CD4-positive, alpha-beta memory T cell (primary cell): ENCODE measurements at regions not wholly inside any gene's neighbourhood (a gene's known extent, or its start where the extent isn't known, plus 50 kb on each side); places are given as distances from the start of the nearest gene placed in this dataset.

ENCODE experiments used
- CTCF ChIA-PET: fragments of 350-600 bp; sonication (Branson Sonifier 250); formaldehyde crosslinking; loops from one replicate; lab custom pipeline; 2021; ENCODE audit warnings: inconsistent platforms; ENCODE audit not compliant: partially characterized antibody; lab: Charles Lee
- POLR2A ChIA-PET: fragments of 350-600 bp; sonication (Branson Sonifier 250); formaldehyde crosslinking; loops from one replicate; lab custom pipeline; 2021; ENCODE audit not compliant: partially characterized antibody; lab: Charles Lee
- DNase-seq, 5 donors: peaks; one replicate each; pipeline versions ENCODE4 v3.0.0 to v3.0.0-alpha.2; 2020 to 2022; ENCODE audit warnings: mixed read lengths in 1 of 5
- H3K27ac ChIP-seq: one replicate; pipeline ENCODE4 v1.7.0; 2013; ENCODE audit warnings: low read depth, low read length
- H3K27me3 ChIP-seq: 2 replicates; pipeline ENCODE4 v1.7.0; 2013; ENCODE audit warnings: mild to moderate bottlenecking, low read length, moderate library complexity; ENCODE audit not compliant: insufficient read depth
- H3K36me3 ChIP-seq: 2 replicates; pipeline ENCODE4 v1.7.0; 2013; ENCODE audit warnings: mild to moderate bottlenecking, low read length, moderate library complexity; ENCODE audit not compliant: insufficient read depth
- H3K4me1 ChIP-seq: 2 replicates; pipeline ENCODE4 v1.7.0; 2013; ENCODE audit warnings: mild to moderate bottlenecking, low read length, moderate library complexity; ENCODE audit not compliant: insufficient read depth
- H3K4me3 ChIP-seq, 2 donors: one replicate each; pipeline ENCODE4 v1.7.0; 2013; ENCODE audit warnings: low read length in 2 of 2, mild to moderate bottlenecking in 1 of 2
- H3K9me3 ChIP-seq, 2 donors: one replicate each; pipeline ENCODE4 v1.7.0; 2013; ENCODE audit warnings: low read length in 2 of 2, control low read depth in 1 of 2; ENCODE audit not compliant: control insufficient read depth in 1 of 2
- H3K27ac Mint-ChIP-seq, 7 donors: one replicate each; pipeline ENCODE4 v1.8.0; 2020 to 2021; ENCODE audit warnings: mixed read lengths in 7 of 7, mild to moderate bottlenecking in 6 of 7, inconsistent platforms in 3 of 7, moderate library complexity in 3 of 7
- H3K27me3 Mint-ChIP-seq, 2 donors: one replicate each; pipeline ENCODE4 v1.8.0; 2020 to 2021; ENCODE audit warnings: mixed read lengths in 2 of 2
- H3K36me3 Mint-ChIP-seq, 2 donors: one replicate each; pipeline ENCODE4 v1.8.0; 2020 to 2021; ENCODE audit warnings: mixed read lengths in 2 of 2, inconsistent platforms in 1 of 2, mild to moderate bottlenecking in 1 of 2
- H3K4me1 Mint-ChIP-seq, 4 donors: one replicate each; pipeline ENCODE4 v1.8.0; 2020 to 2021; ENCODE audit warnings: mixed read lengths in 4 of 4, mild to moderate bottlenecking in 1 of 4
- H3K4me3 Mint-ChIP-seq, 8 donors: one replicate each; pipeline ENCODE4 v1.8.0; 2020 to 2021; ENCODE audit warnings: mixed read lengths in 8 of 8, mild to moderate bottlenecking in 7 of 8, moderate library complexity in 6 of 8, inconsistent platforms in 3 of 8
- H3K9me3 Mint-ChIP-seq, 8 donors: one replicate each; pipeline ENCODE4 v1.8.0; 2020 to 2021; ENCODE audit warnings: mixed read lengths in 8 of 8, mild to moderate bottlenecking in 5 of 8, inconsistent platforms in 3 of 8, moderate library complexity in 1 of 8
- intact Hi-C: fragments of 100-400 bp; cut with micrococcal nuclease; formaldehyde crosslinking; loops from one replicate; pipeline ENCODE4 v1.15.1; 2023

GRCh38 chr1:101145449-101145820 lies 91.4 kb upstream of the S1PR1 start:
- Mint-ChIP-seq H3K27me3 (no peaks in the 10 kb centered on the region), H3K4me1 (peaks cover 0 to 2% (median 0%) of the 10 kb centered on the region in 4 donors), H3K9me3 (no peaks in the 10 kb centered on the region), H3K4me3 (no peak overlapping the region), H3K27ac (no peak overlapping the region), H3K36me3 (no peaks in the 10 kb centered on the region)
- Histone ChIP-seq H3K9me3 (no peaks in the 10 kb centered on the region), H3K27ac (no peak overlapping the region), H3K4me1 (no peaks in the 10 kb centered on the region), H3K4me3 (no peak overlapping the region), H3K27me3 (no peaks in the 10 kb centered on the region), H3K36me3 (no peaks in the 10 kb centered on the region)
- CTCF ChIA-PET, result interaction anchor here (1.2 to 1.8 kb wide), 6 partner anchors 9 to 143 kb away, joined by 3 to 5 read pairs (median 4); no protein-coding TSS in a partner anchor
- POLR2A ChIA-PET, result no interaction called here
- DNase-seq, result no peak
- intact Hi-C loops, result no loop called here

- CTCF ChIA-PET, result interaction anchor here (1.2 to 1.8 kb wide), 4 partner anchors 9 to 144 kb away, joined by 3 to 5 read pairs (median 4); no protein-coding TSS in a partner anchor
These were observed 92.0 kb upstream of the S1PR1 start for GRCh38 chr1:101144671-101145448.

GRCh38 chr1:101142244-101142643 lies 94.6 kb upstream of the S1PR1 start:
- no peak overlapping the region for H3K27ac Mint-ChIP-seq
- no peaks in the 10 kb centered on the region for H3K36me3 Mint-ChIP-seq
- no peaks in the 10 kb centered on the region for H3K9me3 Mint-ChIP-seq
- H3K4me3 Mint-ChIP-seq, result no peak overlapping the region
- H3K27me3 Mint-ChIP-seq, result no peaks in the 10 kb centered on the region
- POLR2A ChIA-PET, result no interaction called here
- no peak for DNase-seq
- H3K27ac ChIP-seq, result no peak overlapping the region
- H3K27me3 ChIP-seq, result no peaks in the 10 kb centered on the region
- no peaks in the 10 kb centered on the region for H3K9me3 ChIP-seq
- no peaks in the 10 kb centered on the region for H3K36me3 ChIP-seq
- H3K4me1 Mint-ChIP-seq, result peaks cover 15 to 21% (median 16%) of the 10 kb centered on the region in 4 donors
- intact Hi-C loops, result no loop called here
- peaks cover 5% of the 10 kb centered on the region for H3K4me1 ChIP-seq
- no peak overlapping the region for H3K4me3 ChIP-seq
- CTCF ChIA-PET, result interaction anchor here (1.3 kb wide), 1 partner anchor 146 kb away, joined by 4 read pairs; no protein-coding TSS in a partner anchor

More at GRCh38 chr1:101144671-101145448, 92.0 kb upstream of the S1PR1 start:
- Histone ChIP-seq H3K27me3 (no peaks in the 10 kb centered on the region), H3K9me3 (no peaks in the 10 kb centered on the region), H3K27ac (no peak overlapping the region), H3K36me3 (no peaks in the 10 kb centered on the region), H3K4me3 (no peak overlapping the region), H3K4me1 (no peaks in the 10 kb centered on the region)
- POLR2A ChIA-PET, result no interaction called here
- H3K27me3 Mint-ChIP-seq, result no peaks in the 10 kb centered on the region
- no peak overlapping the region for H3K27ac Mint-ChIP-seq
- no peak overlapping the region for H3K4me3 Mint-ChIP-seq
- peaks cover 2 to 4% (median 3%) of the 10 kb centered on the region in 4 donors for H3K4me1 Mint-ChIP-seq
- H3K9me3 Mint-ChIP-seq, result no peaks in the 10 kb centered on the region
- no peak for DNase-seq
- intact Hi-C loops, result no loop called here
- H3K36me3 Mint-ChIP-seq, result no peaks in the 10 kb centered on the region

- no peak overlapping the region for H3K27ac Mint-ChIP-seq
- ChIA-PET CTCF (interaction anchor here (1.3 to 8.6 kb wide), 2 partner anchors 96 to 147 kb away, joined by 4 to 105 read pairs; partner anchors contain the start of gene S1PR1), POLR2A (interaction anchor here (0.8 kb wide), 1 partner anchor 95 kb away, joined by 4 read pairs; no protein-coding TSS in a partner anchor)
- no peaks in the 10 kb centered on the region for H3K27me3 ChIP-seq
- no peaks in the 10 kb centered on the region for H3K9me3 ChIP-seq
- no peak overlapping the region for H3K4me3 Mint-ChIP-seq
- H3K4me1 ChIP-seq, result peaks cover 14% of the 10 kb centered on the region
- intact Hi-C loops, result no loop called here
- H3K36me3 Mint-ChIP-seq, result no peaks in the 10 kb centered on the region
- DNase-seq, result no peak
- H3K27me3 Mint-ChIP-seq, result no peaks in the 10 kb centered on the region
- H3K27ac ChIP-seq, result no peak overlapping the region
- no peaks in the 10 kb centered on the region for H3K9me3 Mint-ChIP-seq
- no peak overlapping the region for H3K4me3 ChIP-seq
- peaks cover 19 to 30% (median 25%) of the 10 kb centered on the region in 4 donors for H3K4me1 Mint-ChIP-seq
- no peaks in the 10 kb centered on the region for H3K36me3 ChIP-seq
These were observed 95.4 kb upstream of the S1PR1 start for GRCh38 chr1:101141376-101141775.

GRCh38 chr1:101139821-101140718 lies 96.7 kb upstream of the S1PR1 start:
- H3K36me3 Mint-ChIP-seq, result no peaks in the 10 kb centered on the region
- H3K4me1 Mint-ChIP-seq, result peaks cover 23 to 37% (median 29%) of the 10 kb centered on the region in 4 donors
- Histone ChIP-seq H3K4me3 (no peak overlapping the region), H3K4me1 (peaks cover 21% of the 10 kb centered on the region), H3K36me3 (no peaks in the 10 kb centered on the region), H3K9me3 (no peaks in the 10 kb centered on the region), H3K27ac (no peak overlapping the region), H3K27me3 (no peaks in the 10 kb centered on the region)
- H3K27ac Mint-ChIP-seq, result peak overlapping the region in 3 of 7 donors; percentile 1 to 67 (median 40)
- ChIA-PET POLR2A (interaction anchor here (0.6 to 7.4 kb wide), 3 partner anchors 83 to 174 kb away, joined by 4 to 92 read pairs (median 4); partner anchors contain the start of gene S1PR1), CTCF (interaction anchor here (1.0 to 8.6 kb wide), 6 partner anchors 10 to 169 kb away, joined by 3 to 130 read pairs (median 4); partner anchors contain the start of gene S1PR1)
- no peak overlapping the region for H3K4me3 Mint-ChIP-seq
- H3K9me3 Mint-ChIP-seq, result no peaks in the 10 kb centered on the region
- intact Hi-C loops, result loop anchor here (5.0 kb wide), 1 partner anchor 217 kb away; no protein-coding TSS in a partner anchor
- no peak for DNase-seq
- no peaks in the 10 kb centered on the region for H3K27me3 Mint-ChIP-seq

GRCh38 chr1:101139130-101139529 lies 97.7 kb upstream of the S1PR1 start:
- intact Hi-C loops, result loop anchor here (5.0 kb wide), 1 partner anchor 218 kb away; no protein-coding TSS in a partner anchor

More at GRCh38 chr1:101139130-101139529, 97.7 kb upstream of the S1PR1 start:
- Mint-ChIP-seq H3K9me3 (no peaks in the 10 kb centered on the region), H3K27me3 (no peaks in the 10 kb centered on the region), H3K4me1 (peaks cover 30 to 47% (median 37%) of the 10 kb centered on the region in 4 donors), H3K4me3 (no peak overlapping the region), H3K36me3 (no peaks in the 10 kb centered on the region), H3K27ac (peak overlapping the region in 1 of 7 donors; percentile 60)
- no peaks in the 10 kb centered on the region for H3K27me3 ChIP-seq
- H3K27ac ChIP-seq, result no peak overlapping the region
- POLR2A ChIA-PET, result interaction anchor here (0.6 to 7.4 kb wide), 3 partner anchors 27 to 99 kb away, joined by 3 to 92 read pairs (median 4); partner anchors contain the start of gene S1PR1
- H3K9me3 ChIP-seq, result no peaks in the 10 kb centered on the region
- no peak overlapping the region for H3K4me3 ChIP-seq
- H3K4me1 ChIP-seq, result peaks cover 27% of the 10 kb centered on the region
- CTCF ChIA-PET, result interaction anchor here (1.0 to 8.6 kb wide), 7 partner anchors 11 to 219 kb away, joined by 3 to 130 read pairs (median 4); partner anchors contain the start of gene S1PR1
- H3K36me3 ChIP-seq, result no peaks in the 10 kb centered on the region
- no peak for DNase-seq
